Adipocyte (in vitro differentiated cells): ENCODE measurements at regions not wholly inside any gene's neighbourhood (a gene's known extent, or its start where the extent isn't known, plus 50 kb on each side); places are given as distances from the start of the nearest gene placed in this dataset.
"Not testable (repeated sequence)": the region's sequence is repeated elsewhere in the genome, so short reads cannot be mapped to it uniquely, and the experiment has no call there.

ENCODE experiments used
- DNase-seq: peaks from one replicate; pipeline ENCODE4 v3.0.0-alpha.2; 2015; ENCODE audit warnings: low read depth
- H3K27me3 ChIP-seq: replicated peaks from 2 replicates; pipeline ENCODE4 v1.7.0; 2013; ENCODE audit warnings: mild to moderate bottlenecking, low read length, moderate library complexity; ENCODE audit not compliant: control insufficient read depth, insufficient read depth
- H3K36me3 ChIP-seq: 2 replicates; pipeline ENCODE4 v1.7.0; 2013; ENCODE audit warnings: low read length, mild to moderate bottlenecking, moderate library complexity; ENCODE audit not compliant: control insufficient read depth, insufficient read depth, severe bottlenecking
- H3K4me1 ChIP-seq: 2 replicates; pipeline ENCODE4 v1.7.0; 2013; ENCODE audit warnings: mild to moderate bottlenecking, low read length, moderate library complexity; ENCODE audit not compliant: control insufficient read depth, insufficient read depth
- H3K4me3 ChIP-seq: 2 replicates; pipeline ENCODE4 v1.7.0; 2013; ENCODE audit warnings: mild to moderate bottlenecking, low read length, moderate library complexity
- H3K9ac ChIP-seq: 2 replicates; pipeline ENCODE4 v1.7.0; 2013; ENCODE audit warnings: mild to moderate bottlenecking, low read length, moderate library complexity
- H3K9me3 ChIP-seq: 2 replicates; pipeline ENCODE4 v1.7.0; 2013; ENCODE audit warnings: mild to moderate bottlenecking, low read length, moderate library complexity; ENCODE audit not compliant: control insufficient read depth

GRCh38 chr10:45548068-45548467 lies 124.5 kb downstream of the ZFAND4 start:
- H3K9me3 ChIP-seq = no peaks in the 10 kb centered on the region
- DNase-seq = no peak
- H3K27me3 ChIP-seq = no peaks in the 10 kb centered on the region
- no peaks in the 10 kb centered on the region for H3K36me3 ChIP-seq
- peaks cover 4% of the 10 kb centered on the region for H3K4me1 ChIP-seq
- H3K4me3 ChIP-seq = no peak overlapping the region
- no peak overlapping the region for H3K9ac ChIP-seq

GRCh38 chr10:45547207-45547606 lies 125.4 kb downstream of the ZFAND4 start:
- Histone ChIP-seq H3K9me3 (no peaks in the 10 kb centered on the region), H3K4me3 (no peak overlapping the region), H3K36me3 (no peaks in the 10 kb centered on the region), H3K27me3 (no peaks in the 10 kb centered on the region), H3K4me1 (peaks cover 4% of the 10 kb centered on the region), H3K9ac (no peak overlapping the region)
- DNase-seq = no peak

GRCh38 chr10:45545150-45545549 lies 127.4 kb downstream of the ZFAND4 start:
- no peaks in the 10 kb centered on the region for H3K36me3 ChIP-seq
- no peak for DNase-seq

GRCh38 chr10:45544191-45544590 lies 128.4 kb downstream of the ZFAND4 start:
- H3K4me1 ChIP-seq = no peaks in the 10 kb centered on the region
- H3K27me3 ChIP-seq = no peaks in the 10 kb centered on the region
- no peak for DNase-seq
- H3K4me3 ChIP-seq = no peak overlapping the region
- H3K36me3 ChIP-seq = no peaks in the 10 kb centered on the region
- no peak overlapping the region for H3K9ac ChIP-seq
- no peaks in the 10 kb centered on the region for H3K9me3 ChIP-seq

More at GRCh38 chr10:45545150-45545549, 127.4 kb downstream of the ZFAND4 start:
- Histone ChIP-seq H3K9me3 (no peaks in the 10 kb centered on the region), H3K4me1 (no peaks in the 10 kb centered on the region), H3K4me3 (no peak overlapping the region), H3K9ac (no peak overlapping the region), H3K27me3 (no peaks in the 10 kb centered on the region)

GRCh38 chr10:45541032-45541431 lies 131.5 kb downstream of the ZFAND4 start:
- H3K9me3 ChIP-seq, H3K27me3 ChIP-seq, H3K4me1 ChIP-seq, H3K4me3 ChIP-seq, DNase-seq, H3K9ac ChIP-seq, H3K36me3 ChIP-seq: not testable (repeated sequence)

GRCh38 chr10:45540589-45540988 lies 132.0 kb downstream of the ZFAND4 start:
- H3K36me3 ChIP-seq, H3K9me3 ChIP-seq, H3K27me3 ChIP-seq, DNase-seq, H3K9ac ChIP-seq, H3K4me3 ChIP-seq, H3K4me1 ChIP-seq: not testable (repeated sequence)

- not testable (repeated sequence) for H3K9ac ChIP-seq, H3K9me3 ChIP-seq, H3K36me3 ChIP-seq, H3K4me3 ChIP-seq, DNase-seq, H3K4me1 ChIP-seq, H3K27me3 ChIP-seq
Observed at GRCh38 chr10:45539569-45539968, 133.0 kb downstream of the ZFAND4 start.

- Histone ChIP-seq H3K36me3 (no peaks in the 10 kb centered on the region), H3K9me3 (no peaks in the 10 kb centered on the region), H3K4me3 (no peak overlapping the region), H3K9ac (no peak overlapping the region), H3K27me3 (no peaks in the 10 kb centered on the region), H3K4me1 (no peaks in the 10 kb centered on the region)
- no peak for DNase-seq
Observed at GRCh38 chr10:45534572-45534971, 138.0 kb downstream of the ZFAND4 start.

GRCh38 chr10:45532480-45532879 lies 140.1 kb downstream of the ZFAND4 start:
- Histone ChIP-seq H3K9ac (no peak overlapping the region), H3K4me3 (no peak overlapping the region), H3K4me1 (no peaks in the 10 kb centered on the region), H3K27me3 (no peaks in the 10 kb centered on the region), H3K9me3 (no peaks in the 10 kb centered on the region), H3K36me3 (no peaks in the 10 kb centered on the region)
- DNase-seq = no peak

- H3K4me3 ChIP-seq = no peak overlapping the region
- H3K36me3 ChIP-seq = no peaks in the 10 kb centered on the region
- no peak for DNase-seq
- no peaks in the 10 kb centered on the region for H3K27me3 ChIP-seq
- no peaks in the 10 kb centered on the region for H3K9me3 ChIP-seq
- H3K4me1 ChIP-seq = peaks cover 9% of the 10 kb centered on the region
- no peak overlapping the region for H3K9ac ChIP-seq
Observed at GRCh38 chr10:45526309-45526905, 146.2 kb downstream of the ZFAND4 start.

GRCh38 chr10:45520476-45520875 lies 146.5 kb downstream of the ALOX5 start:
- no peak overlapping the region for H3K4me3 ChIP-seq
- no peak overlapping the region for H3K9ac ChIP-seq
- H3K27me3 ChIP-seq = no peaks in the 10 kb centered on the region
- H3K4me1 ChIP-seq = no peaks in the 10 kb centered on the region
- no peaks in the 10 kb centered on the region for H3K9me3 ChIP-seq
- DNase-seq = no peak
- no peaks in the 10 kb centered on the region for H3K36me3 ChIP-seq

- peaks cover 8% of the 10 kb centered on the region for H3K4me1 ChIP-seq
Observed at GRCh38 chr10:45518741-45519140, 144.7 kb downstream of the ALOX5 start.

More at GRCh38 chr10:45518741-45519140, 144.7 kb downstream of the ALOX5 start:
- Histone ChIP-seq H3K9me3 (no peaks in the 10 kb centered on the region), H3K9ac (no peak overlapping the region), H3K27me3 (no peaks in the 10 kb centered on the region), H3K36me3 (no peaks in the 10 kb centered on the region), H3K4me3 (no peak overlapping the region)
- DNase-seq = no peak
